Activated B cell treated with CpG ODN at 0.5 μM for 24 hours (primary cell): ENCODE measurements at regions not wholly inside any gene's neighbourhood (a gene's known extent, or its start where the extent isn't known, plus 50 kb on each side); places are given as distances from the start of the nearest gene placed in this dataset.

Source experiments
- ATAC-seq: fragments of 200-7000 bp; cut with Tn5 transposase; one replicate; pipeline ENCODE4 v1.10.0; 2021; ENCODE audit warnings: low read depth, mild to moderate bottlenecking, moderate library complexity
- CTCF ChIA-PET: fragments of 350-600 bp; sonication (Branson Sonifier 250); formaldehyde crosslinking; loops from one replicate; lab custom pipeline; 2021; ENCODE audit warnings: antibody characterized with exemption; lab: Charles Lee
- POLR2A ChIA-PET: fragments of 350-600 bp; sonication (Branson Sonifier 250); formaldehyde crosslinking; loops from one replicate; lab custom pipeline; 2021; ENCODE audit warnings: antibody characterized with exemption; lab: Charles Lee
- DNase-seq: peaks from one replicate; pipeline ENCODE4 v3.0.0; 2022
- H3K27ac Mint-ChIP-seq: one replicate; pipeline ENCODE4 v1.8.0; 2020; ENCODE audit warnings: mixed read lengths
- H3K27me3 Mint-ChIP-seq: one replicate; pipeline ENCODE4 v1.8.0; 2021; ENCODE audit warnings: mixed read lengths
- H3K36me3 Mint-ChIP-seq: one replicate; pipeline ENCODE4 v1.8.0; 2021; ENCODE audit warnings: low read depth, mixed read lengths
- H3K4me1 Mint-ChIP-seq: one replicate; pipeline ENCODE4 v1.8.0; 2021; ENCODE audit warnings: mixed read lengths
- H3K4me3 Mint-ChIP-seq: one replicate; pipeline ENCODE4 v1.8.0; 2020; ENCODE audit warnings: mild to moderate bottlenecking, mixed read lengths
- H3K9me3 Mint-ChIP-seq: one replicate; pipeline ENCODE4 v1.8.0; 2020; ENCODE audit warnings: mixed read lengths
- CTCF ChIP-seq: fragments of 200-600 bp; IDR thresholded peaks from one replicate; pipeline ENCODE4 v1.8.0; 2022; ENCODE audit warnings: antibody characterized with exemption, mild to moderate bottlenecking
- intact Hi-C: fragments of 100-400 bp; cut with micrococcal nuclease; formaldehyde crosslinking; loops from one replicate; pipeline ENCODE4 v1.15.1; 2024

- ChIA-PET POLR2A (no interaction called here), CTCF (interaction anchor here (1.1 to 1.6 kb wide), 3 partner anchors 8 to 148 kb away, joined by 3 to 5 read pairs (median 3); no protein-coding TSS in a partner anchor)
- no peak for TF ChIP-seq CTCF
- DNase-seq (no peak), ATAC-seq (no peak)
- H3K27ac Mint-ChIP-seq = no peak overlapping the region
- intact Hi-C loops = no loop called here
- H3K27me3 Mint-ChIP-seq = peaks cover 4% of the 10 kb centered on the region
- H3K4me1 Mint-ChIP-seq = no peaks in the 10 kb centered on the region
- H3K4me3 Mint-ChIP-seq = no peak overlapping the region
- no peaks in the 10 kb centered on the region for H3K36me3 Mint-ChIP-seq
- peaks cover 9% of the 10 kb centered on the region for H3K9me3 Mint-ChIP-seq
These were observed 59.4 kb upstream of the CD83 start for GRCh38 chr6:14058029-14058695.

GRCh38 chr6:14058735-14059134 is 58.8 kb upstream of the CD83 start:
- intact Hi-C loops = no loop called here
- no peak for ATAC-seq
- no peak overlapping the region for H3K4me3 Mint-ChIP-seq
- POLR2A ChIA-PET = no interaction called here
- H3K9me3 Mint-ChIP-seq = peaks cover 9% of the 10 kb centered on the region
- CTCF ChIA-PET = no interaction called here
- H3K27ac Mint-ChIP-seq = no peak overlapping the region
- peaks cover 4% of the 10 kb centered on the region for H3K27me3 Mint-ChIP-seq
- H3K4me1 Mint-ChIP-seq = no peaks in the 10 kb centered on the region
- no peak for TF ChIP-seq CTCF
- H3K36me3 Mint-ChIP-seq = no peaks in the 10 kb centered on the region
- no peak for DNase-seq

- Mint-ChIP-seq H3K4me1 (no peaks in the 10 kb centered on the region), H3K27me3 (peaks cover 4% of the 10 kb centered on the region), H3K36me3 (no peaks in the 10 kb centered on the region), H3K27ac (no peak overlapping the region), H3K9me3 (peaks cover 9% of the 10 kb centered on the region), H3K4me3 (no peak overlapping the region)
- ATAC-seq (no peak), DNase-seq (no peak)
- no peak for TF ChIP-seq CTCF
- POLR2A ChIA-PET = no interaction called here
- intact Hi-C loops = loop anchor here (10.0 kb wide), 1 partner anchor 1565 kb away; no protein-coding TSS in a partner anchor
- CTCF ChIA-PET = no interaction called here
These were observed 57.7 kb upstream of the CD83 start for GRCh38 chr6:14059791-14060436.

DNA sequence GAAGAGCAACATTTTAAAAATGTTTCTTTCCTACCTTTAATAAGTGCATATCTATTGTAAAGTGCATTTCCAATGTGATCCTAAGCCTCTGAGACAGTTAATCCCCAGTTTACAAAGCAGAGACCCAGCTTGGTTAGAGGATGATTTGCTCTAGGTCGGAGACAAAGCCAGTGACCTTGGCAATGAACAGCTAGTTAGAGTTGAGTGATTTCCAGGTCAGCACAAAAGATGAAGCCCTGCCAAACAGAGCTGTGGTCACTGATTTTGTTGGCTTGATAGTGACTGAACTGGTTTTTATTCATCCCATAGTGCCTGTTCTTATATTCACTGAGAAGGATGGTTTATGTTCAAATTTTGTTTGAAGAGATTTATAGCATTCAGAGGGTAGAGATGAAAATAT is 56.6 kb upstream of the CD83 start:
- CTCF ChIA-PET = no interaction called here
- no peak for ATAC-seq
- intact Hi-C loops = loop anchor here (10.0 kb wide), 1 partner anchor 1564 kb away; no protein-coding TSS in a partner anchor

More for the DNA sequence above, 56.6 kb upstream of the CD83 start:
- H3K27me3 Mint-ChIP-seq = peaks cover 4% of the 10 kb centered on the region
- POLR2A ChIA-PET = interaction anchor here (0.6 kb wide), 1 partner anchor 58 kb away, joined by 6 read pairs; no protein-coding TSS in a partner anchor
- H3K4me1 Mint-ChIP-seq = no peaks in the 10 kb centered on the region
- H3K9me3 Mint-ChIP-seq = peaks cover 9% of the 10 kb centered on the region
- no peak for DNase-seq
- H3K4me3 Mint-ChIP-seq = no peak overlapping the region
- no peaks in the 10 kb centered on the region for H3K36me3 Mint-ChIP-seq
- no peak overlapping the region for H3K27ac Mint-ChIP-seq
- no peak for TF ChIP-seq CTCF
